ENCODE measurements at regions not wholly inside any gene's neighbourhood (a gene's known extent, or its start where the extent isn't known, plus 50 kb on each side); places are given as distances from the start of the nearest gene placed in this dataset.

GRCh38 chr15:93981706-93982105, 249.7 kb upstream of the MCTP2 start:
- H3K9me3 ChIP-seq = no peaks in the 10 kb centered on the region
- H3K4me3 ChIP-seq (ENCODE audit: low read depth in 1 of 2, low read length in 1 of 2) = no peak overlapping the region
- no peak for TF ChIP-seq CTCF (IDR thresholded peaks at IDR 0.05)
- peaks cover 13% of the 10 kb centered on the region for H3K27me3 ChIP-seq
- no peaks in the 10 kb centered on the region for H3K4me1 ChIP-seq (ENCODE audit: control insufficient read depth in 1 of 2, insufficient read depth in 1 of 2, low read depth in 1 of 2, low read length in 1 of 2)
- no peaks in the 10 kb centered on the region for H3K36me3 ChIP-seq
- no peak overlapping the region for H3K27ac ChIP-seq

- Histone ChIP-seq H3K27me3 (peaks cover under 1% of the 10 kb centered on the region), H3K4me3 (ENCODE audit: low read depth in 1 of 2, low read length in 1 of 2) (no peak overlapping the region), H3K4me1 (ENCODE audit: control insufficient read depth in 1 of 2, insufficient read depth in 1 of 2, low read depth in 1 of 2, low read length in 1 of 2) (no peaks in the 10 kb centered on the region), H3K36me3 (no peaks in the 10 kb centered on the region), H3K9me3 (no peaks in the 10 kb centered on the region), H3K27ac (no peak overlapping the region)
- no peak for TF ChIP-seq CTCF (IDR thresholded peaks at IDR 0.05)
Observed at GRCh38 chr15:93980261-93980911, 251.0 kb upstream of the MCTP2 start.

- Histone ChIP-seq H3K4me3 (ENCODE audit: low read depth in 1 of 2, low read length in 1 of 2) (no peak overlapping the region), H3K4me1 (ENCODE audit: control insufficient read depth in 1 of 2, insufficient read depth in 1 of 2, low read depth in 1 of 2, low read length in 1 of 2) (no peaks in the 10 kb centered on the region), H3K27ac (no peak overlapping the region), H3K36me3 (no peaks in the 10 kb centered on the region), H3K27me3 (no peaks in the 10 kb centered on the region), H3K9me3 (no peaks in the 10 kb centered on the region)
- TF ChIP-seq CTCF (IDR thresholded peaks at IDR 0.05) = no peak
Observed at GRCh38 chr15:93974804-93975481, 256.4 kb upstream of the MCTP2 start.

GRCh38 chr15:93973287-93973686, 258.1 kb upstream of the MCTP2 start:
- H3K4me1 ChIP-seq (ENCODE audit: control insufficient read depth in 1 of 2, insufficient read depth in 1 of 2, low read depth in 1 of 2, low read length in 1 of 2) = no peaks in the 10 kb centered on the region
- no peaks in the 10 kb centered on the region for H3K9me3 ChIP-seq
- no peak overlapping the region for H3K4me3 ChIP-seq (ENCODE audit: low read depth in 1 of 2, low read length in 1 of 2)
- no peaks in the 10 kb centered on the region for H3K27me3 ChIP-seq
- no peaks in the 10 kb centered on the region for H3K36me3 ChIP-seq
- no peak for TF ChIP-seq CTCF (IDR thresholded peaks at IDR 0.05)
- no peak overlapping the region for H3K27ac ChIP-seq

- H3K9me3 ChIP-seq = no peaks in the 10 kb centered on the region
- no peak overlapping the region for H3K27ac ChIP-seq
Observed at GRCh38 chr15:93968773-93969172, 262.6 kb upstream of the MCTP2 start.

More at GRCh38 chr15:93968773-93969172, 262.6 kb upstream of the MCTP2 start:
- Histone ChIP-seq H3K36me3 (no peaks in the 10 kb centered on the region), H3K4me1 (ENCODE audit: control insufficient read depth in 1 of 2, insufficient read depth in 1 of 2, low read depth in 1 of 2, low read length in 1 of 2) (no peaks in the 10 kb centered on the region), H3K4me3 (ENCODE audit: low read depth in 1 of 2, low read length in 1 of 2) (no peak overlapping the region), H3K27me3 (no peaks in the 10 kb centered on the region)
- TF ChIP-seq CTCF (IDR thresholded peaks at IDR 0.05) = no peak

Data from neutrophil (primary cell).